Heart left ventricle (tissue), 13 donors: ENCODE measurements at regions not wholly inside any gene's neighbourhood (a gene's known extent, or its start where the extent isn't known, plus 50 kb on each side); places are given as distances from the start of the nearest gene placed in this dataset.

Source experiments
- CTCF ChIP-seq, 12 donors: fragments of 200-600 bp; sonication (generic) in 4 of 12; IDR thresholded peaks; one replicate each; pipeline versions ENCODE4 v1.5.0 to v1.8.0; 2018 to 2022; ENCODE audit warnings: antibody characterized with exemption in 12 of 12, mild to moderate bottlenecking in 5 of 12
- POLR2A ChIP-seq, 2 donors: fragments of 450-650 bp; IDR thresholded peaks; one replicate each; pipeline ENCODE4 v1.6.1; 2017; ENCODE audit warnings: antibody characterized with exemption in 2 of 2, mild to moderate bottlenecking in 2 of 2, moderate library complexity in 2 of 2
- donor health status: ischemic (EF 13 %, LVEDD 7.1; RV severe dilation, severe dysfunction).
- donor health status: DM: no; HTN: yes; CAD: no.
- donor health status: DM: no; HTN: no; CAD: no.
- donor health status: ischemic (EF 25% LVEDD 6.9; RV normal size, moderate dysfunction).
- donor health status: ischemic (EF 25% LVEDD 5.7; RV mildly dilated, moderate dysfunction).
- donor health status: ischemic (EF 35%, LVEDD 5.7; RV mildly dilated, moderate dysfunction).
- donor health status: nonischemic (EF 11% LVEDD 7.7; RV severe dilation, severe dysfunction).
- donor health status: DM: yes; HTN: yes; CAD: no.
- donor health status: PGD.
- donor health status: ischemic (EF 29% LVEDD 5.4; RV normal size, mild dysfunction).
- donor health status: nonischemic (EF 23%, LVEDD 6.1; RV moderate dilation, normal function).

- TF ChIP-seq CTCF (IDR thresholded peaks at IDR 0.05): no peak
- TF ChIP-seq POLR2A (IDR thresholded peaks at IDR 0.05): no peak
Measured at GRCh38 chr1:106984801-106985200, 71.7 kb upstream of the PRMT6 start.
